ENCODE measurements at regions not wholly inside any gene's neighbourhood (a gene's known extent, or its start where the extent isn't known, plus 50 kb on each side); places are given as distances from the start of the nearest gene placed in this dataset.

DNA sequence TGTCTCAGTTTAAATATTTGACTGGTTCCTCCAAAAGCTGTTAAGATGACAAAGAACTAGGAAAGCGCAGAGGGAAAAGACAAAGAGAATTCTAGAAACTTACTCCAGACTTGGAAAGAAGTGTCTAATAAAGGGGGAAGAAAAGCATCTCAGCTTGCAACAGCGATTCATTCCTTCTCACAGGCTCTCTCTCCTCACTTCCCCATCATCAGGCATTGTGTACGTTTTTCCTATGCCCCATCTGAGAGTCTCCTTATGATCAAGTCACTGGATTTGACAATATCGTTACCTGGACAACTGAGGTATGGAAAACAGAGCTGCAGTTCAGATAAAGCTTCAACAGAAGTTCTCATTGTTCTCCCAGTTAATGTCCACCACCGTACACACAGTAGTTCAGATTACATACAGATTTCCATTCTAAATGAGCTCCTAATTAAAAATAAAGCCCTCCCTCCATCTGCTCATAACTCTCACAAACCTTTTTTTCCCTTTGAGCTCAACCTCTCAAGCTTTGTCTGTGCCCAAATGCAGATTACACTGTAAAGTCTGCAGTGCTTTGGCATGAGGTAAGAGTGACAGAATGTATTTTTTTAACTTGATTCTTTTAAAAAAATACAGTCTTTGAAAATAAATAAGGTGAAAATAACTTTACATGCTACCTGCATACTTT lies 254.4 kb upstream of the THBS1 start:
- Histone ChIP-seq H2AFZ (ENCODE audit: low read depth) (no peak overlapping the region), H3K4me2 (no peak overlapping the region), H3K9ac (no peak overlapping the region), H3K4me1 (ENCODE audit: control insufficient read depth in 1 of 2, insufficient read depth in 2 of 2, low read depth in 1 of 2, low read length in 1 of 2) (no peaks in the 10 kb centered on the region), H3F3A (replicated peaks; ENCODE audit: insufficient read depth) (no peaks in the 10 kb centered on the region), H3K27me3 (ENCODE audit: insufficient read depth) (no peaks in the 10 kb centered on the region), H3K27ac (ENCODE audit: low read depth in 2 of 2, low read length in 1 of 2) (no peak overlapping the region), H3K36me3 (replicated peaks in 1 of 2; ENCODE audit: control insufficient read depth in 1 of 2, insufficient read depth in 2 of 2, low read length in 1 of 2) (no peaks in the 10 kb centered on the region), H3K9me2 (no peaks in the 10 kb centered on the region), H4K20me1 (ENCODE audit: insufficient read depth) (no peaks in the 10 kb centered on the region), H3K9me3 (no peaks in the 10 kb centered on the region), H3K4me3 (ENCODE audit: low read depth in 2 of 2, low read length in 1 of 2) (no peak overlapping the region), H3K79me2 (ENCODE audit: insufficient read depth) (no peaks in the 10 kb centered on the region)
- ChIA-PET CTCF (interaction anchor here (1.1 kb wide), 1 partner anchor 509 kb away, joined by 3 read pairs; no protein-coding TSS in a partner anchor), POLR2A (no interaction called here)
- TF ChIP-seq, protein P1, sequence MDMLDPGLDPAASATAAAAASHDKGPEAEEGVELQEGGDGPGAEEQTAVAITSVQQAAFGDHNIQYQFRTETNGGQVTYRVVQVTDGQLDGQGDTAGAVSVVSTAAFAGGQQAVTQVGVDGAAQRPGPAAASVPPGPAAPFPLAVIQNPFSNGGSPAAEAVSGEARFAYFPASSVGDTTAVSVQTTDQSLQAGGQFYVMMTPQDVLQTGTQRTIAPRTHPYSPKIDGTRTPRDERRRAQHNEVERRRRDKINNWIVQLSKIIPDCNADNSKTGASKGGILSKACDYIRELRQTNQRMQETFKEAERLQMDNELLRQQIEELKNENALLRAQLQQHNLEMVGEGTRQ (IDR thresholded peaks at IDR 0.05; ENCODE audit: borderline replicate concordance, low read depth, low read length): no peak
- TF ChIP-seq FOSL2 (IDR thresholded peaks at IDR 0.05; ENCODE audit: borderline replicate concordance, low read depth): no peak
- TF ChIP-seq RXRA (IDR thresholded peaks at IDR 0.05; ENCODE audit: borderline replicate concordance, low read depth): no peak
- WGBS (ENCODE audit: low lambda C conversion rate): 86% methylated on average over 5 of the region's 5 CpGs
- no peak for DNase-seq

DNA sequence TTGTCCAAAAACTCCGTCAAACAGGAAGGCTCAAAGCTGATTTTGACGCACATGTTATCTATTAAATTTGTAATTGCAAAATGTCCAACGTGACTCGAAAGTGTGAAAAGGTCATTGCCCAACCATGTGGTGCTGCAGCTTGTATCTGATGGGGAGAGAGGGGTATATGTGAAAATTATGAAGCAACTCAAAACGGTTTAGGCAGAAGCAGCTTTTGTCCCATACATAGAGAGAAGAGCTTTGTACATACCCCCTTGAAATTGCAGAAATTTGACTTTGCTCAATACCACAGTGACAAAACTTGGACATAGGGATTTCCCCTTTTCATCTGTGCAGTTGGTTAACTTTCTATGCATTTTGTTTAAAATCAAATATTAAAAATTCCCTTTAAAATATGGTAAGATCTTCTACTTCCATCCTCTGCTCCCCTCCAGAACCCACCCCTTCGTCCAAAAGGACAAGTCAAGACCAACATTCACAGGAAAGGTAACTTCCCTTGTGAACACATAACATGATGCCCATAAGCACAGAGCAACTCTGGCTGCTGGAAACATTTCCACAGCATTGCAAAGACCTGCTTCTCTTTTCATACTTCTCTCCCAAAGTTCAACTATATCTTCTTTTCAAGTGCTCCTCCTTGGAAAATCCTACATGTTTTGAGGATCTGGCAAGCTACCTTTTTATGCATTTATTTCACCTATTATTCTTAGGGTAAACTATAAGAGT lies 253.7 kb upstream of the THBS1 start:
- H3K36me3 ChIP-seq (replicated peaks in 1 of 2; ENCODE audit: control insufficient read depth in 1 of 2, insufficient read depth in 2 of 2, low read length in 1 of 2): no peaks in the 10 kb centered on the region
- H3K27ac ChIP-seq (ENCODE audit: low read depth in 2 of 2, low read length in 1 of 2): no peak overlapping the region
- ChIA-PET POLR2A (no interaction called here), CTCF (interaction anchor here (1.1 to 1.4 kb wide), 2 partner anchors 253 to 510 kb away, joined by 3 to 4 read pairs; no protein-coding TSS in a partner anchor)
- no peaks in the 10 kb centered on the region for H3K79me2 ChIP-seq (ENCODE audit: insufficient read depth)
- H3K4me2 ChIP-seq: no peak overlapping the region
- no peaks in the 10 kb centered on the region for H3F3A ChIP-seq (replicated peaks; ENCODE audit: insufficient read depth)
- TF ChIP-seq, protein P2, sequence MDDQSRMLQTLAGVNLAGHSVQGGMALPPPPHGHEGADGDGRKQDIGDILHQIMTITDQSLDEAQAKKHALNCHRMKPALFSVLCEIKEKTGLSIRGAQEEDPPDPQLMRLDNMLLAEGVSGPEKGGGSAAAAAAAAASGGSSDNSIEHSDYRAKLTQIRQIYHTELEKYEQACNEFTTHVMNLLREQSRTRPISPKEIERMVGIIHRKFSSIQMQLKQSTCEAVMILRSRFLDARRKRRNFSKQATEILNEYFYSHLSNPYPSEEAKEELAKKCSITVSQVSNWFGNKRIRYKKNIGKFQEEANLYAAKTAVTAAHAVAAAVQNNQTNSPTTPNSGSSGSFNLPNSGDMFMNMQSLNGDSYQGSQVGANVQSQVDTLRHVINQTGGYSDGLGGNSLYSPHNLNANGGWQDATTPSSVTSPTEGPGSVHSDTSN (IDR thresholded peaks at IDR 0.05): no peak
- no peak for TF ChIP-seq FOXJ3 (CRISPR knock-in tag; IDR thresholded peaks at IDR 0.05)
- no peak for TF ChIP-seq SMC3 (IDR thresholded peaks at IDR 0.05; ENCODE audit: low read depth, low read length)
- no peak for TF ChIP-seq MXI1 (IDR thresholded peaks at IDR 0.05; ENCODE audit: low read depth, low read length)
- TF ChIP-seq EP300 (IDR thresholded peaks at IDR 0.05; ENCODE audit: borderline replicate concordance in 1 of 2, low read depth in 1 of 2, low read length in 1 of 2): no peak
- TF ChIP-seq POLR2AphosphoS5 (IDR thresholded peaks at IDR 0.05; ENCODE audit: low read depth, low read length): no peak
- TF ChIP-seq FOSL2 (IDR thresholded peaks at IDR 0.05; ENCODE audit: borderline replicate concordance, low read depth): no peak
- TF ChIP-seq RCOR1 (IDR thresholded peaks at IDR 0.05; ENCODE audit: low read length): no peak
- TF ChIP-seq, protein P3, sequence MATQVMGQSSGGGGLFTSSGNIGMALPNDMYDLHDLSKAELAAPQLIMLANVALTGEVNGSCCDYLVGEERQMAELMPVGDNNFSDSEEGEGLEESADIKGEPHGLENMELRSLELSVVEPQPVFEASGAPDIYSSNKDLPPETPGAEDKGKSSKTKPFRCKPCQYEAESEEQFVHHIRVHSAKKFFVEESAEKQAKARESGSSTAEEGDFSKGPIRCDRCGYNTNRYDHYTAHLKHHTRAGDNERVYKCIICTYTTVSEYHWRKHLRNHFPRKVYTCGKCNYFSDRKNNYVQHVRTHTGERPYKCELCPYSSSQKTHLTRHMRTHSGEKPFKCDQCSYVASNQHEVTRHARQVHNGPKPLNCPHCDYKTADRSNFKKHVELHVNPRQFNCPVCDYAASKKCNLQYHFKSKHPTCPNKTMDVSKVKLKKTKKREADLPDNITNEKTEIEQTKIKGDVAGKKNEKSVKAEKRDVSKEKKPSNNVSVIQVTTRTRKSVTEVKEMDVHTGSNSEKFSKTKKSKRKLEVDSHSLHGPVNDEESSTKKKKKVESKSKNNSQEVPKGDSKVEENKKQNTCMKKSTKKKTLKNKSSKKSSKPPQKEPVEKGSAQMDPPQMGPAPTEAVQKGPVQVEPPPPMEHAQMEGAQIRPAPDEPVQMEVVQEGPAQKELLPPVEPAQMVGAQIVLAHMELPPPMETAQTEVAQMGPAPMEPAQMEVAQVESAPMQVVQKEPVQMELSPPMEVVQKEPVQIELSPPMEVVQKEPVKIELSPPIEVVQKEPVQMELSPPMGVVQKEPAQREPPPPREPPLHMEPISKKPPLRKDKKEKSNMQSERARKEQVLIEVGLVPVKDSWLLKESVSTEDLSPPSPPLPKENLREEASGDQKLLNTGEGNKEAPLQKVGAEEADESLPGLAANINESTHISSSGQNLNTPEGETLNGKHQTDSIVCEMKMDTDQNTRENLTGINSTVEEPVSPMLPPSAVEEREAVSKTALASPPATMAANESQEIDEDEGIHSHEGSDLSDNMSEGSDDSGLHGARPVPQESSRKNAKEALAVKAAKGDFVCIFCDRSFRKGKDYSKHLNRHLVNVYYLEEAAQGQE (IDR thresholded peaks at IDR 0.05; ENCODE audit: low read depth, low read length): no peak
- no peak for TF ChIP-seq TCF12 (IDR thresholded peaks at IDR 0.05)
- no peak for TF ChIP-seq TEAD4 (IDR thresholded peaks at IDR 0.05; ENCODE audit: borderline replicate concordance, insufficient read depth)
- no peak for TF ChIP-seq EZH2phosphoT487 (IDR thresholded peaks at IDR 0.05; ENCODE audit: borderline replicate concordance, low read depth)
- TF ChIP-seq RAD21 (IDR thresholded peaks at IDR 0.05; ENCODE audit: low read length): no peak
- TF ChIP-seq JUND (IDR thresholded peaks at IDR 0.05): no peak
- no peaks in the 10 kb centered on the region for H3K27me3 ChIP-seq (ENCODE audit: insufficient read depth)
- H3K9me2 ChIP-seq: no peaks in the 10 kb centered on the region
- H3K9me3 ChIP-seq: no peaks in the 10 kb centered on the region
- DNase-seq: no peak
- H3K4me1 ChIP-seq (ENCODE audit: control insufficient read depth in 1 of 2, insufficient read depth in 2 of 2, low read depth in 1 of 2, low read length in 1 of 2): no peaks in the 10 kb centered on the region
- no peaks in the 10 kb centered on the region for H4K20me1 ChIP-seq (ENCODE audit: insufficient read depth)
- WGBS (ENCODE audit: low lambda C conversion rate): 80% methylated on average over 6 of the region's 6 CpGs
- H2AFZ ChIP-seq (ENCODE audit: low read depth): no peak overlapping the region
- no peak overlapping the region for H3K9ac ChIP-seq
- H3K4me3 ChIP-seq (ENCODE audit: low read depth in 2 of 2, low read length in 1 of 2): no peak overlapping the region

Measured in SK-N-SH (cell line).